HG03175 (cell line): ENCODE measurements at regions not wholly inside any gene's neighbourhood (a gene's known extent, or its start where the extent isn't known, plus 50 kb on each side); places are given as distances from the start of the nearest gene placed in this dataset.
"Not testable (repeated sequence)": the region's sequence is repeated elsewhere in the genome, so short reads cannot be mapped to it uniquely, and the experiment has no call there.

ENCODE experiments used
- ATAC-seq: cut with Tn5 transposase; IDR thresholded peaks from one replicate; pipeline ENCODE4 v1.9.1; 2021; ENCODE audit warnings: mild to moderate bottlenecking, moderate library complexity; ENCODE audit not compliant: unreplicated experiment

DNA sequence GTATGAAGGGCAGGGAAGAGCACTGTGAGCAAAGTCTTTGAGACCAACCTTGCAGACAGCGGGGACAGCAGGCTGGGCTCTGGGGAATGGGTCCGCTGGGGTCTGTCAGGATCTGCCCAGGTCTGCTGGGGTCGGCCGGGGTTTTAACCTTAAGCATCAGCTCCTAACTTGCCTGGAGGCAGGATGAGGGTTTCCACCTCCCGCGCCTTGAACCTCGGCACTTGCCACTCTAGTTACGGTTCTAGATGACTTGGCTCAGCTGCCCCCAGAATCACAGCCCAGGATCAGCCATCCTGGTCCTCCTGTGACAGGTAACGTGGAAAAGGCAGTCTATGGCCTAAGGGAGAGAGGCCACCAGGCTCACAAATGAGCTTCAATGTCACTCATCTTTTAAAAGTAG lies 50.4 kb upstream of the CACUL1 start:
- no peak for ATAC-seq

DNA sequence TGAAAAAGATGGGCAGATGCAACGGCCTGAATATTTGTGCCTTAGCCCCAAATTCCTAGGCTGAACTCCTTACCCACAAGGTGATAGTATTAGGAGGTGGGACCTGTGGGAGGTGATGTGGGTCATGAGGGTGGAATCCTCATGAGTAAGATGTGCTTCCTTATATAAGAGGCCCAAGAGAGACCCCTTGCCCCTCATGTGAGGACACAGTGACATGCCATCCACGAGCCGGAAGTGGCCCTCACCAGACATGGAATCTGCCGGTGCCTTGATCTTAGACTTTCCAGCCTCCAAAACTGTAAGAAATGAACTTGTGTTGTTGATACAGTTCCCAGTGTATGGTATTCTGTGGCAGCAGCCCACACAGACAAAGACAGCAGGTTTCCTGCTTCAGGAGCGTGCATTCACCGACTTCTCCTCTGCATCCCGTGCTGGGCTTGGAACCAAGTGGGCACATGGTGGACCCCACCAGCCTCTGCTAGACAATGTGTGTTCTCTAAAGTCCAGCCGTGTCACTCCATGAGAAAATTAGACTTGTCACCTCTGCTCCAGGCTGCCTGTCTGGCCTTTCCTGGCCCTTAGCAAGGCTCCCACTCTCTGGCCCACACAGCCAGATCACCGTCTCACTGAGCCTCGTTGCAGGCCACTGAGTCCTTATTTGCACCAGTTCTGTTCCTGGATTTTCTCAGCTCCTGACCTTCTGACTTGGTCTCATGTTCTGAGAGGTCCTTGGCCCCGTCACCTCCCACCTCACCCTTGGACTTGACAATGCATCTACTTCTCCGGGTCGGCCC lies 52.9 kb upstream of the CACUL1 start:
- ATAC-seq: no peak

DNA sequence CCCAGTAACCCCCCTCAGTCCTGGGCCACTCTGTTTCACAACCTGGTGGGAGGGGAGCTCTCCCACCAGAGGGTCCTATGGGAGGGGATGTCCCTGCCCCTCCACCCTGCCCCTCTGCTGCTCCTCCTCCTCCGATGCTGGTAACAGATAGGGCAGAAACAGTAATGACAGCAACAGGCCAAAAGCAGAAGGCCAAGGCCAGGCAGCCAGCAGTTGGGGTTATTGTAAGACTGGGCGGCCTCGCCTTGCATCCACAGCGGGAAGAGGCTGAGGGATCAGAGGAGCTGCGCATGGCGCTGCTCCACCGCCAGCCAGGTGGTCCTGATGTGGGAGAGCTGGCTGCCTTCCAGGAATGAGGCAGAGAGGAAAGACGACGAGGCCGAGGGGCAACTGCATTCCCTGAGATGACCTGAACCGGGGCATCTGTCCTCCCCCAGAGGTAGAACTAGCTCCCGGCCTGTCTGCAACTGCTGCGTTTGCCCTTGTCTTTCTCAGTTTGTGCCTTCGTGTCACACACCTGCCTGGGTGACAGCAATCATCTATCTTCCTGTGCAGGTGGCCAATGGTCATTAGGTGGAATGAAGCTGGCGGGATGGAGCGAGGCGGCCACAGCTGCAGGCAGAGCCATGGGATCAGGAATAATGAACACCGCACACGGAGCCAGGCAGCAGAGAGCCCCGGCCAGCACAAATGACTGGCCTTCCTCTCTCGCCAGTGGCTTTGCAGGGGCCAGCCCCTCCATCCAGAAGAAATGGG lies 54.0 kb upstream of the CACUL1 start:
- ATAC-seq: no peak

DNA sequence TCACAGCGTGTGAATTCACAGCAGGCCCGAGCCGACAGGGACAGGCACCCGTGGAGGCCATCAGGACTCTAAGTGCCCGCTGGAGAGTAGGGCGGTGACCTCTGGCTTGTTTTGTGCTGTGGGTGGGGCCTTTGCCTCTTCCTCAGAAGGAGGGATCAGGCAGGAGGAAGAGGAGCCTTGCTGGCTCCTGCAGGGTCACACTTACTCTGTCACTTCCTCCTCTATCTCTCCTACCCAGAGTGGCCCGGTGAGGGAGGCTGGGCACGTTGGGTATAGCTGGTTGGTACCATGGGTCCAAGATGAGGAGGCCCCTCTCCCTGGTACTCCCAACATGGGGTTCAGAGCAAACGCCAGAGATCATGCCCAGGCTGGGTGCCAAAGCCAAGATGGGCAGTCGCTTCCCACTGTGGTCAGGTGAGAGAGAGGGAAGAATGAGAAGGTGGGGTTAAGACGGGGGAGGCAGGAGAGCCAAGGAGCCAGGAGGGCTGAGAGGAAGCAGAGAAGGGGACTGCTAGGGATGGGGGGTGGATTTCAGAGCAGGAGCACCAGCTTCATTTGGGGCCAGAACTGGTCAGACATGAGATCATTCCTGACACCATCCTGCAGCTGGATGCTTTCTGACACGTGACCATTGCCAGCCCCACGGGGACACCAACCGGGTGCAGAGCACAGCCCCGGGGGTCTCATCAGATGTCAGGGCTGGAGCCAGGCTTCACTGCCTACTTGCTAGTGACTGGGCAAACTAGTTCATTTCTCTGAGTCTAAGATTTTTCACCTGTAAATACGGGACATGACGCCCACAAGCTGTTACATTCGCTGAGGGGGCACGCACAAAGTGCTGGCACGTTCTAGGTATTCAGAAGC lies 54.8 kb upstream of the CACUL1 start:
- ATAC-seq: no peak

DNA sequence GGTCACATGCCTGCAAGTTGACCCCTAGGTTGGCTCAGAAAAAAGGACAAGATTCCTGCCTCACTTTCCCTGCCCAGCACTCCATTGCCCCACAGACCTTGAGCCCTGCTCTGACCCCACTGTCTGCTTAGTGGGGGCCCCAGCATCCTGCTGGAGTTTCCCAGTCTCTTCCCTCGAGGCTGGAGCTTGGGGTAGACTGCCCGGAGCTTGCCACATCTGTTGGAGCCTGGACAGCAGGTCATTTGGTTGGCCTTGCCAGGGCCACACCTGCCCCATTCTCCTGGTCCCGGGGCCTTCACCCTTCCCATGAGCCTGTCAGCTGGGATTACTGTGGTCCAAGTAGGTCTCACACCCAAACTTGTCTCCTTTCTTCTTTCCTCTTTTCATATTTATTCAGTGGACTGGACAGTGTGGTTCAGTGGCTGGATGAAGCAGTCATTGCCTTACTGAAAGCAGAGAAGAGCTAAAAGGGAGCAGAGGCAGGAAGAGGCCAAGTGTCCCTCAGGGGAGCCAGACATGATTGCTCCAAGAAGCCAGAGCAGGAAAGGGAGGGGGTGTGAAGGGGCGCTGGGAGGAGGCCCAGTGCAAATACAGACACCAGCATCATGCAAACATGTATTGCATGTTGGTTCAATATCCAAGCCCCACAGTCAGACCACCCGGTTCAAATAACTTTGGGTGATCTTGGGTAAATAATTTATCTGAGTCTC lies 56.2 kb upstream of the CACUL1 start:
- no peak for ATAC-seq

DNA sequence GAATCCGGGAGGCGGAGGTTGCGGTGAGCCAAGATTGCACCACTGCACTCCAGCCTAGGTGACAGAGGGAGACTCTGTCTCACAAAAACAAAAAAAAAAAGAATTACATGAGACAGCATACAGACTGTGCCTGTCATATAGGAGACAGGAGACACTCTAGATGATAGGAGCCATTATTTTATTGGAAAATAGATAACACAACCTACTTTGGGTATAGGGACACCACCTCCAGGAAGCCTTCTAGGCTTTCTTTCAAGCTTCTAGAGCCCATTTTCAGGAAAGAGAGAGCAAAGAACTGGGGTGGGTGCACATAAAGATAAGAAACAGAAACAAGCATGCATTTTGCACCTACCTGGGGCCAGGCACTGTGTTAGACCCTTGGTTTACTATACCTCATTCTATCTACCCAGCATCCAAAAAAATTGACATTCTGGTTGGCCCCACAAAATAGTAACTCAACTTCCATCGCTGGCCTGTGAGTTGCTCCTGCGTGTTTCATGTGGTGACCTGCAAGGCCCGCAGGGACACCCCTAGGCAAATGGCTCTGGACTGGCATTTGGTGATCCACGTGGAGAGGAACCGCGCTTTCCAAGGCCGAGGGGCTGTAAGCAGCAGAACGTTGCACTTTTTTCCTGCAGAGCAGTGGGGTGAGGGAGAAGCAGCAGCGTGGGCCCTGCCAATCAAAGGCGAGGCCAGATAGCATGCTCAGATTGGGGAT lies 57.1 kb upstream of the CACUL1 start:
- ATAC-seq: no peak

DNA sequence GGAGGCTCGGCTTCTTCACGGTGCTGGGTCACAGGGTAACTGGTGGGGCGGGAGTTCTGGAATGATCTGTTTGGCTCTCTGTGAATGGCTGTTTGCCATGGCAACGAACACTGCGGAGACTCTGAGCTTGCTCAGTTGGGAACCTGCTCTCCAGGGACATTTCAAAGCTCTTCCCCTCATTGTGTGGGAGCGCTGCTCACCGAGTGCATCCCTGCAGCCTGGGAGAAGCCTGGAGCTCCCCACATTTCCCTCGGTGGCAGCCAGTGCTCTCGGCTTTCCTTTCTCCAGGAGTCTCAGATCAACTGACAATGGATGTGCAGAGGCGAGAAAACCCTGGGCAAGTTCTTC lies 57.6 kb upstream of the CACUL1 start:
- ATAC-seq: no peak

DNA sequence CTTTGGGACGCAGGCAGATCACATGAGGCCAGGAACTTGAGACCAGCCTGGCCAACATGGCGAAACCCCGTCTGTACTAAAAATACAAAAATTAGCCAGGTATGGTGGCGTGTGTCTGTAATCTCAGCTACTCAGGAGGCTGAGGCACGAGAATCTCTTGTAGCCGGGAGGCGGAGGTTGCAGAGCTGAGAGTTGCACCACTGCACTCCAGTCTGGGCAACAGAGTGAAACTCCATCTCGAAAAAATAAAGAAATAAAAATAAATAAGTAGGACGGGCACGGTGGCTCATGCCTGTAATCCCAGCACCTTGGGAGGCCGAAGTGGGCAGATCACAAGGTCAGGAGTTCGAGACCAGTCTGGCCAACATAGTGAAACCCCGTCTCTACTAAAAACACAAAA lies 58.2 kb upstream of the CACUL1 start:
- ATAC-seq: not testable (repeated sequence)

DNA sequence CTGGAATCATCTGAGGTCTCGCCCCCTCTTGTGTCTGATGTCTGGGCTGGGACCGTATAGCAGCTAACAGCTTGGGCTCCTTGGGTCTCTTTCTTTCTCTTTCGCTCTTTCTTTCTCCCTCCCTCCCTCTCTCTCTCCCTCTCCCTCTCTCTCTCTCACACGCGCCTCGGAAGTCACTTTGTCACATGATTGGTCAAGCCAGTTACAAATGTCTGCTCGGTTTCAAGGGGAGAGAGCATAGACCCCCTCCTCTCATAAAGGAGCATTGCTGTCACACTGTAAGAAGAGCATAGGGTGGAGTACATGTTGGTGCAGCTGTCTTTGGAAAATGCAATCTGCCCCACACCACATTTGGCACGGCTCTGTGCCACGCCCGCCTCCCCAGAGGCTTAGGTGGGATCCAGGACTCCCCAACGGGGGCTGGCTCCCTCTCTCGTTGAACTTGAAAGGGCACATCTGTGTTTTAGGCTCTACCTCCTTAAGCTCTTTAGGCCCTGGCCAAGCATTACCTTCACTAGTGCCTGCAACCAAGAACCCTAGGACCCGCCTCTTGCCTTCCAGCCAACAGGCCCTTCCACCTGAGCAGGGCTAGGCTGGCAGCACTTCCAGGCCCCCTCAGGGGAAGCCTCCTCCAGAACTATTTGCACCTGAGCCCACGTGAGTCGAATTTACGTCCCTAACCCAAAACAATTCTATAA lies 61.9 kb upstream of the CACUL1 start:
- no peak for ATAC-seq

DNA sequence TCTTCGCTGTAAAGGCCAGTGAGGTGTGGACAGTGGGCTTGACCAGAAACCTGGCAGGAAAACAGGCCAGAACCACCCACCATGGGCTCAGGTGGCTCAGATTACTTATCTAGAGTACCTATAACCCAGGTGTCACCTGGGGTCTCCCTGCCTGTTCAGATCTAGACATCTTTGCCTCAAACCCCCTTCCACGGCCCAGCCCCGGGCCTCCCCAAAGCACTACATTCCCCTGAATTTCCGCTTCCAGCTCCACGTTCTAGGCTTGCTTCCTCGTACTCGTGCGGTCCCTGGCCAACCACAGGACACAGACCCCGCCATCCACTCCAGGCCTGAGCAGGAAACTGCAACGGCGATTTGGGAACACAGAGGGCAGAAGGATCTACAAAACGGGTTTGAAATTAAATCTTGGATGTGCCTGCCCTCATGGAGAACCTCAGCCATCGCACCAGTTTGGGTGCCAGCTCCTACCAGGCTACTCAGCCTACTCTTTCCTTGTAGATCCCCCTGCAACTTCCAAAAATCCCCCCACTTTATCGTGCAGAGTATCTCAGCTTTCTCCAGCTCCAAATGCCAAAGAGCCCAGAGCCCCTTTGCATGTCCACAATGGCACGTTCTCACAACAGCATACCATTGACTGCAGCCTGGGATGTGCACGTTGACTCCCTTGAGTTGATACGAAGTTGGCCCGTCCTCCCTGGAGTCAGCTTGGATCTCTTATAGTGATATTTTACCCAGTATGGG lies 62.7 kb upstream of the CACUL1 start:
- no peak for ATAC-seq

DNA sequence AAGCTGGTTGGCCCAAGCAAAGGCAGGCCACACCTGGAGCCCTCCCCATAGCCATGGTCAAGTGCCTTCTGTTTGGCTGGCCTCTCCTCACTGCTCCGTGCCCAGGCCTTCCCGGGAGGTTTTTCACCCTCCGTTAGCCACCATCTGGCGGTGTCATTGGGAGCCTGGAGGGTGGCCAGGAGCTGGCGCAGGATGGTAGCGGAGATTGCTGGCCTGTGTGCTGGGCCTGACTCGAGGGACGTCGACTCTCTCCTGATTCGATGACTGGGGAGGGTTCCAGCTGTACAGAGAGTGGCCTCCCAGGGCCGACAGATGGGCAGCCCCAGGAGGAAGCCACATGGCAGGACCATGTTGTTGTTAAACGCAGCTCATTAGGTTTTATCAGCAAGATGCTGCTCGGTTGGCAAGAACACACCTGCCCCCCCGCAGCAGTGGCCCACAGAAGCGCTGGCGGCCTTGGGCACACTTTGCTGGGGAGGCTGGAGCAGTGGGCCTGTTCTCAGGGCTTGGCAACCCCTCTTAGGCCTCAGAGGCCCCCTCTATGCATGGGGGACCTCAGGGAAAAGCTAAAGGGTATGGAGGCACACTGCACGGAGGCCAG lies 64.0 kb upstream of the CACUL1 start:
- ATAC-seq: no peak

DNA sequence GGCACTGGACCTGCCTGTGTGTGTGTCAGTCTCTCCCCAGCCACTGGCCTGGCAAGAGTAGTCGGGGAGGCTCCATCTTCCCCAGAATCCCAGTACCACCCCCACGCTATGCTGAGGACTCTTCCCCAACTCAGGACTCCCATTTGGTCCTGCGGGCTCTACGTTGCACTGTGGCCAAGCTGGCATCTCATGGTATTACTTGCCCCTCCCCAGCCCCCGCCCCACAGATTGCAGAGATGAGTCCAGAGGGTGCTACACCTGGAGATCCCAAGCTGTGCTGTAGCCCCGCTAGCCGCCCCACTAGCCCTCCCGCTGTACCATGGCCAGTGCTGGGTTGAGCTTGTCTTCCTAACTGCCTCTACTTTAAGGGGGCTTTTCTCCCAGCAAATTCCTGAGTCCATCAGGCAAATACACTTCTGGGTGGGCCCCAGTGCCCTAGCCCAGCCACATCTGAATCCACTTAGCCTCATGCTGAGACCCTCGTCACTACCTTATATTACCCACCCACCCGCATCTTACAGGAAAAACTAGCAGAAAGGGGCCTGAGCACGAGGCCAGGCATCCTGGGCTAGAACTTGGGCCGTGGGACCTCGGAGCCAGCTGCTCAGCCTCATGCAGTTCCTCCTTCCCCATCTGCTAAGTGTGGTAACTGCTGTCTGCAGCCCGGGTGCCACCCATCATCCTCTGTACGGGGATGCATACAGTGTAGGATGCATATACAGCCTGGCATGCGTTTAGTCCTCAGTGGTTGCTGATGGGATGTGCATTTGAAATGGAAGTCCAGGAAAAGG lies 65.8 kb upstream of the CACUL1 start:
- ATAC-seq: no peak

DNA sequence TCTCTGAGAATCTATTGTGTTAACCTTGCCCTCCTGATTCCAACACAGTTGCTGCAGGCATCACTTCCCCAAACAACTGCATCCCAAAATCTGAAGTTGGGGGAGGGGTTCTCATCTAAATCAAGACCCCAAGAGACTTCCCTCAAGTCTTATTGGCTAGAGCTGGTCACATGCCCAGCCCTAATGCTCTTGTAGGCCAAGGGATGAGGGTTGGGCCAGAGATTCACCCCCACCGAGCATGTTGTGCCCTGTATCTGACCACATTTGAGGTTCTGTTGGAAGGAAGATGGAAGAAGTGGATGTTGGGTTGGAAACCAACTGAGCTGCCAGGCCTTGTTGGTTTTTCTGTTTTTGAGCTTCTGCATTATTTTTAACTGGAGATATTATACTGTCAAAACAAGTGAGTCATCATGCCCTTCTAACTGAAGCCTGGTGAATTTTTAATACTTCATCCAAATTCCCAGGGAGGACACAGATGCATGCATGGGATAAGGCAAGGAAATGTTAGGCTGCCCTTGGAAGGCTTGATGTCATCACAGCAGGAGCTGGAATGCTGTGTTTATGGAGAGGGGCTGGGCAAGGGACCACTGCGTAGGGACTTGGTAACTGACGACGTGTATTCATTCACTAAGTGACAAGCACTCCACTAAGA lies 68.6 kb upstream of the CACUL1 start:
- ATAC-seq: no peak

DNA sequence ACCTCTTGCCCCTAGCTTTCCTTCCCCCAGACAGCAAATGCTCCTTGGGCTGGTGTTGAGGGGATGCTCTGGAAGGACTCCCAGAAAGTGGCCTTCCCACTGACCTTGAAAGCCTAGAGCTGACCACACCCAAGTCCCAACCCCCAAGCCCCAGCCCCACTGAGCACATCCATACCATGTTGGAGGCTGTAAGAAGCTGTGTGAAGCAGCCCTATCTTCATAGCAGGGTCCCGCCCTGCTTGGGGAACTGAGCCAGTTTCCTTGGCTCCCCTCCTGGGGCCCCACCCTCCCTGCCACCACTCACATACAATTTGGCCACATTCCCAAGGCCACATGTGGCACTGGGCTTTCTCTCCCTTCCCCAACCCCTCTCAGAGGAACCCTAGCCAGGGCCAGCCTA lies 72.3 kb upstream of the CACUL1 start:
- ATAC-seq: no peak

DNA sequence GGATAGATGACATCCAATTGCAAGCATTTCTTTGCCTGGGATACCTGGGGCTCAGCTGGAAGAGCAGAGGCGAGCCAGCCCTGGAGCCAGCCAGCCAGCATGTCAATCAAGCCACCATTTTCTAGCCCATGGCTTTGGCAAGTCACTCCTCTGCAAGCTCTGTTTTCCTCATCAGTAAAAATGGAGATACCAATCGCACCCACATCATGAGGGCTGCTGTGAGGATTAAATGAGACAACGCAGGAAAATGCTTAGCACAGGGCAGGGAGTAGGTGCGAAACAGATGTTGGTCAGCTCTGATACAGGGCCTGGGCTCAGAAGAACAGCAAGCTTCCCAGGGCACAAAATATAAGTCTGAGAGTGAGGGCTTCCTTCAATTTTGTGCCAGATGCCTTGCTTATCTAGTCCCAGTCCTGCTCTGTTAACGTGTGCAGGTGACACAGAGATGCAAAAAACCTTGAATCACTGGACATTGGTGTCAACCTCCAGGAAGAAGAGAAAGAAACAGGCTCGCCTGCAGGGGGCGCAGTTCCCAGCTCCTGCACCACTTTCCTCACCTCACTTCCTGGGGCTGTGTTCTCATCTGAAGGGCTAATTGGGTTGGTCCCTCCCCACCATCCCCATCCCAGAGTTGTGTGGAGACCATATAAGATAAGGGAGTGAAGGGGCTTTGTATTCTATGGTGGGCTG lies 72.8 kb upstream of the CACUL1 start:
- ATAC-seq: no peak

DNA sequence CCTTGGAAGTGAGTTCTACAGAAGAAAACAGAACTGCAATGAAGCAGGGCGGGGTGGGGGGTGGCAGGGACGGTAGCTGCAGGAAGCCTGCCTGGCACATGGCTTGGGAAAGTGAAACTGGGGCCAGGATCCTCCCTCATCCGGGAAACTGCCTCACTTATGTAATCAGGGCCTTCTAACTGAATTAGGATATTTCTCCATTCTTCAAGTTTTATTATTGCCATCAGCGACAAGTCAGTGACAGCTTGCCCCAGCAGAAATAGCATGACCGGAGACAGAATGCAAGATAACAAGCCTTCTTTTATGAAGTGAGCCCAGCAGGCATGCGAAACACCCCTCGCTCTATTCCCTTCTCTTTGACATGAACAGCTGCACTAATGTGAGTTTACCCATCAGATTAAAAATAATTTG lies 77.5 kb upstream of the CACUL1 start:
- ATAC-seq: no peak

DNA sequence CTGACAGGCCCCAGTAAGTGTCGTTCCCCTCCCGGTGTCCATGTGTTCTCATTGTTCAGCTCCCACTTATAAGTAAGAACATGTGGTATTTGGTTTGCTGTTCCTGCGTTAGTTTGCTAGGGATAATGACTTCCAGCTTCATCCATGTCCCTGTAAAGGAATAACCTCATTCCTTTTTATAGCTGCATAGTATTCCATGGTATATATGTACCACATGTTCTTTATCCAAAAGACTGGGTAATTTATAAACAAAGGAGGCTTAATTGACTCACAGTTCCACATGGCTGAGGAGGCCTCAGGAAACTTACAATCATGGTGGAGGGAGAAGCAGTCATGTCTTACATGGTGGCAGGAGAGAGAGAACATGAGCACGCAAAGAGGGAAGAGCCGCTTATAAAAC lies 79.6 kb upstream of the CACUL1 start:
- ATAC-seq: not testable (repeated sequence)
